ENCODE measurements at regions not wholly inside any gene's neighbourhood (a gene's known extent, or its start where the extent isn't known, plus 50 kb on each side); places are given as distances from the start of the nearest gene placed in this dataset.

DNA sequence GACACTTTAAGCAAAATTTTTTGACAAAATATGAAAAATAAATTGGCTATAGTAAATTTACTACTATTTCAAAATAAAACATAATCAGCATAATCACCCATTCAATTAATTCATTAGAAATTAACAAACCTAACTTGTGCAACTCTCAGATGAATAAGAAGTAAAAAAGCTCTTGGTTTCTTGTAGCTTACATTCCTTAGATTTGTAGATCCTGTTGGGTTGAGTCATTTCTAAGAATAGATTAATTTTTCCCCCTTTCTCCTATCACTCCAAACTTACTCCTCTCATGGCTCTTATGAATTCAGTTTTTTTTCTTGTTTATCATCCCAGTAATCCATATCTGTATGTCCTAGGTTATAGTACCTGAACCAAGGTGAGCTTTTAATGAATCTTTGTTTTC is 230.9 kb upstream of the LRIG3 start:
- Histone ChIP-seq H3K27ac (replicated peaks) (no peak overlapping the region), H3K27me3 (ENCODE audit: low read depth) (no peaks in the 10 kb centered on the region), H3K4me1 (no peaks in the 10 kb centered on the region), H3K4me3 (no peak overlapping the region), H3K36me3 (no peaks in the 10 kb centered on the region), H3K9me3 (replicated peaks) (peaks cover 22% of the 10 kb centered on the region)
- no peak for DNase-seq
- TF ChIP-seq, protein P1, sequence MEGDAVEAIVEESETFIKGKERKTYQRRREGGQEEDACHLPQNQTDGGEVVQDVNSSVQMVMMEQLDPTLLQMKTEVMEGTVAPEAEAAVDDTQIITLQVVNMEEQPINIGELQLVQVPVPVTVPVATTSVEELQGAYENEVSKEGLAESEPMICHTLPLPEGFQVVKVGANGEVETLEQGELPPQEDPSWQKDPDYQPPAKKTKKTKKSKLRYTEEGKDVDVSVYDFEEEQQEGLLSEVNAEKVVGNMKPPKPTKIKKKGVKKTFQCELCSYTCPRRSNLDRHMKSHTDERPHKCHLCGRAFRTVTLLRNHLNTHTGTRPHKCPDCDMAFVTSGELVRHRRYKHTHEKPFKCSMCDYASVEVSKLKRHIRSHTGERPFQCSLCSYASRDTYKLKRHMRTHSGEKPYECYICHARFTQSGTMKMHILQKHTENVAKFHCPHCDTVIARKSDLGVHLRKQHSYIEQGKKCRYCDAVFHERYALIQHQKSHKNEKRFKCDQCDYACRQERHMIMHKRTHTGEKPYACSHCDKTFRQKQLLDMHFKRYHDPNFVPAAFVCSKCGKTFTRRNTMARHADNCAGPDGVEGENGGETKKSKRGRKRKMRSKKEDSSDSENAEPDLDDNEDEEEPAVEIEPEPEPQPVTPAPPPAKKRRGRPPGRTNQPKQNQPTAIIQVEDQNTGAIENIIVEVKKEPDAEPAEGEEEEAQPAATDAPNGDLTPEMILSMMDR (IDR thresholded peaks at IDR 0.05; ENCODE audit: borderline replicate concordance), result no peak
- intact Hi-C loops (cut with micrococcal nuclease), result loop anchor here (5.0 to 10.0 kb wide), 2 partner anchors 804 to 1156 kb away; no protein-coding TSS in a partner anchor

DNA sequence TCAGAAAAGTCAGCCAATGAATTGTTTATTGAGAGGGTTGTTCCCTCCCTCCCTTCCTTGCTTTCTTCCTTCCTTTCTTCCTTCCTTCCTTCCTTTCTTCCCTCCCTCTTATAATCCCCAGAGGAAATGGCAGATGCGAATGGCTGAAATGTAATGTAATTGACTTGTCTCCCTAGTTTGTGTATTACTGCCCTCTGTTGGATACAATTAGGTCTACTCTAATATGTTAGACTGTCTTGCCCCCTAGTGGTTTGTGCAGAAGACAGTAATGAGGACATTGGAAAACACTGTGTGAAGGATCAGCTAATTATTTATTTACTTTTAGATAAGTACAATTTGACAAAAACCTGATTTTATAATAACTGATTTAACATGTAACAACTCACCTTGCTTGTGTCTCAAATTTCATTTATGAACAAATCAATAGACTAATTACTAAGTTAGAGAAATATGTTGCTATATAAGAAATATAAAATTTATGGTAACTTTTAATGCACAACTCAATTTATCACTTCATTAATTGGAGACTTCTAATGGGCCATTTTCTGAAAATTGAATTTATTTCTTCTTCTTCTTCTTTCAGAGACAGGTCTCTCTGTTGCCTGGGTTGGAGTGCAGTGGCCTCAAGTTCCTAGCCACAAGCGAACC is 229.8 kb upstream of the LRIG3 start:
- intact Hi-C loops (cut with micrococcal nuclease), result loop anchor here (5.0 to 10.0 kb wide), 2 partner anchors 803 to 1155 kb away; no protein-coding TSS in a partner anchor
- Histone ChIP-seq H3K4me1 (no peaks in the 10 kb centered on the region), H3K4me3 (no peak overlapping the region), H3K27me3 (ENCODE audit: low read depth) (no peaks in the 10 kb centered on the region), H3K9me3 (replicated peaks) (peaks cover 11% of the 10 kb centered on the region), H3K36me3 (no peaks in the 10 kb centered on the region), H3K27ac (replicated peaks) (no peak overlapping the region)
- TF ChIP-seq, protein P1 (IDR thresholded peaks at IDR 0.05; ENCODE audit: borderline replicate concordance), result peak; percentile 97
- no peak for DNase-seq

DNA sequence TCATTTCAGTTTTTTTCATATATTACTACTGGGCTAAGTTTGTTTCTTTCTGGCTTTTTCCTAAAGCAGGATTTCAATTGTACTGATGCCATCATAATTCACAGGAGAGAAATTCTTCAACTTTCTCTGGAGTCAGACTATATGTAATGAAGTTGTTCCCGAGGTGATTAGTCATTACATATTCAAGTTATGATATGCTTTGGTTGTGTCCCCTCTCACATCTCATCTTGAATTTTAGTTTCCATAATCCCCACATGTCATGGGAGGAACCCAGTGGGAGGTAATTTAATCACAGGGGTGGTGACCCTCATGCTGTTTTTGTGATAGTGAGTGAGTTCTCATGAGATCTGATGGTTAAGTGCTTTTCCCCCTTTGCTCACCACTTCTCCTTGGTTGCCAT is 227.5 kb upstream of the LRIG3 start:
- no peaks in the 10 kb centered on the region for H3K27me3 ChIP-seq (ENCODE audit: low read depth)
- intact Hi-C loops (cut with micrococcal nuclease), result no loop called here
- H3K27ac ChIP-seq (replicated peaks), result no peak overlapping the region
- no peak for DNase-seq
- H3K9me3 ChIP-seq (replicated peaks), result no peaks in the 10 kb centered on the region
- H3K4me3 ChIP-seq, result no peak overlapping the region
- H3K4me1 ChIP-seq, result no peaks in the 10 kb centered on the region
- TF ChIP-seq, protein P1 (IDR thresholded peaks at IDR 0.05; ENCODE audit: borderline replicate concordance), result no peak
- H3K36me3 ChIP-seq, result no peaks in the 10 kb centered on the region

DNA sequence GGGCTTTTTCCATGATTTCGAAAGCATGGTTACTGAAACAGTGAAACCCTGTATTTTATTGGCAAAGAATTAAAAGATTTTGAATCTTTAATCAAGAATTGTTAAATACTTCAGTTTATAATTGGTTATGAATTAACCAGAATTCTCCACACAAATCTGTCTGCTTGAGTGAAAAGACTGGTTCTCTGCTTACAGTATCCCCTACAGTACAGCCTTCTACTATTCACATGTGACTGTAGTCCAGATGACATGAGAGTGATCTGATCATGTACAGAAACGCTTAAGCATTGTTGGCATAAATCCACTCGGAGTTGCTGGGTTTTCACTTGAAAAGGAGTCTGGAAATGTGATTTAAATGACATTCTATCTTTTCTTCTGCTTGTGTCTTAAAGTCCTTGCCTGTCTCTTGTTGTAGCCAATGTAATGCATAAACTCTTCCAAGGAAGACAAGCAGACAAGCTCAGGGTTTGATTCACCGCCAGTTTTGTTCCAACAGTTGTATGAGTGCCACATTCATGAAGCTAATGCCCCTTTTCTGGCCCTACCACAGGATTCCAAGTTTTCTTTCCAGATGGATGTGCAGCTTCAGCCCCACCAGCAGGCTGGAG is 222.0 kb upstream of the LRIG3 start:
- intact Hi-C loops (cut with micrococcal nuclease), result no loop called here
- DNase-seq, result no peak
- H3K27me3 ChIP-seq (ENCODE audit: low read depth), result no peaks in the 10 kb centered on the region
- H3K4me1 ChIP-seq, result no peaks in the 10 kb centered on the region
- no peaks in the 10 kb centered on the region for H3K36me3 ChIP-seq
- H3K4me3 ChIP-seq, result no peak overlapping the region
- TF ChIP-seq, protein P1 (IDR thresholded peaks at IDR 0.05; ENCODE audit: borderline replicate concordance), result no peak
- H3K9me3 ChIP-seq (replicated peaks), result no peaks in the 10 kb centered on the region
- no peak overlapping the region for H3K27ac ChIP-seq (replicated peaks)

DNA sequence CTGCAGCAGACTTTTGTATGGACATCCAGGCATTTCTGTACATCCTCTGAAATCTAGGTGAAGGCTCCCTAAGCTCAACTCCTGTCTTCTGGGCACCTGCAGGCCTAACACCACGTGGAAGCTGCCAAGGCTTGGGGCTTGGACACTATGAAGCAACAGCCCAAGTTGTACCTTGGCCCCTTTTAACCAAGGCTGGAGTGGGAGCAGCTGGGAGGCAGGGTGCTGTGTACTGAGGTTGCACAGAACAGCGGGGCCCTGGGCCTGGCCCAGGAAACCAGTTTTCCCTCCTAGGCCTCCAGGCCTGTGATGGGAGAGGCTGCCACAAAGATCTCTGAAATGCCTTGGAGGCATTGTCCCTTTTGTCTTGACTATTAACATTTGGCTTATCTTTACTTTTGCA is 214.4 kb upstream of the LRIG3 start:
- H3K9me3 ChIP-seq (replicated peaks), result no peaks in the 10 kb centered on the region
- intact Hi-C loops (cut with micrococcal nuclease), result no loop called here
- no peak for DNase-seq
- TF ChIP-seq, protein P1 (IDR thresholded peaks at IDR 0.05; ENCODE audit: borderline replicate concordance), result no peak
- no peaks in the 10 kb centered on the region for H3K4me1 ChIP-seq
- H3K36me3 ChIP-seq, result no peaks in the 10 kb centered on the region
- no peak overlapping the region for H3K4me3 ChIP-seq
- no peak overlapping the region for H3K27ac ChIP-seq (replicated peaks)
- no peaks in the 10 kb centered on the region for H3K27me3 ChIP-seq (ENCODE audit: low read depth)
